SHP77 (cell line): ENCODE measurements at regions not wholly inside any gene's neighbourhood (a gene's known extent, or its start where the extent isn't known, plus 50 kb on each side); places are given as distances from the start of the nearest gene placed in this dataset.
"Not testable (repeated sequence)": the region's sequence is repeated elsewhere in the genome, so short reads cannot be mapped to it uniquely, and the experiment has no call there.

ENCODE experiments used
- DNase-seq, 2 experiments: peaks; one replicate each; lab custom pipeline; 2025; lab: John Stamatoyannopoulos, UW

GRCh38 chr5:124027441-124027840, 515.5 kb downstream of the CSNK1G3 start:
- DNase-seq: no peak

DNA sequence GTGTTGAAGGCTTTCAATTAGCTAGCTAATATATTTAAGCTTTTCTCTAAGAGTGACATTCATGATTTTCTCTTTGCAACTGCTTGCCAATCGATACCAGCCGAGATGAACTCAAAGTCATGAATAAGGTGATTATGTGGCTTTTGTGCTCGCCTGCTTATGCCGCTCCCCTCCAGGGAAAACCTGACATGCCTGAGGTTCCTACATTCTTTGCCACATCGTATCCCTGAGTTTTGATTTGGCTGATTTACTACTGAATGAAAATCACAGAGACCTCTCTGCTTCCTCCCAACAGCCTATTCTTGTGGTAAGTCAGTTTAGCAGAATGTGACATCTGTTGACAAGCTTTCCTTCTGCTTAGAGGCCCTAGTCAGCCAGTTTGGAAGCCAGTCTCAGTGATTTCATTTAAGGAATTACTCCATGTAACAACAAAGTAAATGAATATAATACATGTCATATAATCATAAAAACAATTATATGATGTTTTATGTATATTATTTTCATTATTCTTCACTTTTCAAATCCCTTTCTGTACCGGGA, 513.4 kb downstream of the CSNK1G3 start:
- DNase-seq: no peak

- no peak for DNase-seq
Observed at GRCh38 chr5:124022966-124023365, 511.0 kb downstream of the CSNK1G3 start.

GRCh38 chr5:124021776-124022175, 509.8 kb downstream of the CSNK1G3 start:
- no peak for DNase-seq

DNA sequence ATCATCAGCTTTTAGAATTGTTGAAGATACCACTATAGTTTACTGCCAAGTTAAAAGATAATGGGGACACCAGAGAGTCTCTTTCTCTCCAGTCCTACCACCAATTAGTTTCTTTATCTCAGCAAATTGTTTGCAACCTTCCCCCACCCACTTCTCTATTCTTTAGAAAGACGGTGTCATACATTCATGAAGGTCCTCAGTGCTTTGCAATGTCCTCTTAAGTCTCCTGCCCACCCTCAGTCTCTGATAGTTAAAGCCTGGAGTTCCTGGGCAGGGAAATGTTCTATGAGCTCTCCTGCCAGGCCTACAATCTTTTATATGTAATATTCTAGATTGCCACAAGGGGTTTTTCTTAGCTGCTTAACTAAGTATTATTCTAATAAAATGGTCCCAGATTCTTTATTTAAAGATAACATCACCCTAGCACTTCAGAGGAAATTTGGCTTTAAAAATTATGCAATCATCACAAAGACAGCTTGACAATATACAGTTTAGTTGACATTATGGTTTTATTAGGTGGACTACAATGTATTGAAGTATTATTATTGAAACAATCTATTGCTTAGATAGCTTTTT, 509.2 kb downstream of the CSNK1G3 start:
- DNase-seq: no peak

- DNase-seq: not testable (repeated sequence)
Observed at GRCh38 chr5:124017321-124017720, 505.3 kb downstream of the CSNK1G3 start.

- no peak for DNase-seq
Observed at GRCh38 chr5:124007675-124008398, 495.9 kb downstream of the CSNK1G3 start.

DNA sequence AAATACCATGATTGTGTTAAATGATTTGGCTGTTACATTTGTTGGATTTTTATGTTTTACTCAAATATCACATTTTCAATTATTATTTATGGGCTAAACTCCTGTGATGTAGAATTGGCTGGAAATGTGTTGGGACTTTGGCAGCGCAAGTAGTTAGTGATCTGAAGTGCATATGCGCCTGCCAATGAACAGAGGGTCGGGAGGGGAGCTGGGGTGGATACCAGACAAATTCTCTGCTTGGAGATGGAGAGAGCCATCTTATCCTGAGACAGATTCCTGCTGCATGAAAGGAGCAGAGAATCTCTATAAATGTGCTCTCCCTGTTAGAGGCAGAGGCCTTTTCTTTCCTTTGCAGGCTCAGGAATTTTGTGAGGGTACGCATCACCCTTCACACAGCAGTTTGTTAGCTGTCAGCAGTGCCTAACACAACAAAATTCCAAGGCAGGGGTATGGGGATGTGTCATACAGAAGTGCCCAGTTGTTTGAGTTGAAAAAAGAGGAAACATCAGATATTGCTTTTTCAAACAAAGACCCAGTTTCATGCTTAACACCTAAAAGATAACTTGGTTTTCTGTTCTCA, 489.1 kb downstream of the CSNK1G3 start:
- no peak for DNase-seq

DNA sequence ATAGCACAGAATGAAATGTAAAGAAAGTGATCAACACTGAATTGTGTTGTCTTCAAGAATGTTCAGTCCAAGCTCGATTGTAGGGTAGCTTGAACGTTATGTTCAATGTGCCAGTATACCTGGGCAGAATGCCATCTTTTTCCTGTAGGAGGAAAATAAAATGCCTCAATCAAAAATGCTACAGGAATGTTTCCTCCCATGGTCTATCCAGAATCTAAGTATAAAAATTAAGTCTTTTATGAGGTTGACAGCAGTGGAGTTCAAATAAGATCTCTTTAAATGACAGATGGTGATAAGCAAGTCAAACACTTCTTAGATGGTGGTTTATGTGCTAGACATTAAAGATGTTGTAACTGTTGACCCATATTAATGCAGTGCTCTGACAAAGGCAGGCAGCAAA, 488.6 kb downstream of the CSNK1G3 start:
- no peak for DNase-seq

DNA sequence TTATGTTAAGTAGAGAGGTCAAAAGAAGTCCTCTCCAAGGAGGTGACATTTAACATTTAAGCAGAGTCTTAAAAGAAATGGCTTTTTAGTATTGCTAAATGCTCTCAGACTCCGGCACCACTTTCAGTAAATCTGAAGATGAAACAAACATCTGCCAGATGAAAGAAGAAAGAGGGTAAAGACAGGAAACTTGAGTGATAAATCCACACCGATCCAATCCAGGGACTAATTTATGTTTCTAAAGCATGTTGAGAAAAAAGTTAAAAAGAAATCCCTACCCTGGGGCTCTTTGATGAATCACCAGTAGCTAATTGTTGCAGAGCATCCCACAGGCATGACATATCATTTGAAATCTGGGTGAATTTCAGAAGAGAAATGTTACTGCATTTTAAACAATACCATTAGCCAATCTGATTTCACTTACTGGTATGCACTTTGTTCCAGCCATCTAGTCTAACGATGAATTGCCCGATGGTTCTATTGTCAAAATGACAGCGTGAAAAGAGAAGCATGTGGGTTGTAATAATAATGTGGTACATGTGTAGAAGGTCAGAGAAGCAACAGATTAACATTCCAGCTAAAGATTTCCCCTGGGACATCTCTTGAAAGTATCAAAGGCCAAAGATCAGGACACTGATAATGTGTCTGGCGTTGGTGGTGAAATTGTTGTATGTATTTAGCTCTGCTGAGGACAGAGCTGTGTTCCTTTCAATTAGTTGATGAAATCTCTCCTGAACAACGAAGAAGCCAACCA, 485.7 kb downstream of the CSNK1G3 start:
- DNase-seq: no peak

DNA sequence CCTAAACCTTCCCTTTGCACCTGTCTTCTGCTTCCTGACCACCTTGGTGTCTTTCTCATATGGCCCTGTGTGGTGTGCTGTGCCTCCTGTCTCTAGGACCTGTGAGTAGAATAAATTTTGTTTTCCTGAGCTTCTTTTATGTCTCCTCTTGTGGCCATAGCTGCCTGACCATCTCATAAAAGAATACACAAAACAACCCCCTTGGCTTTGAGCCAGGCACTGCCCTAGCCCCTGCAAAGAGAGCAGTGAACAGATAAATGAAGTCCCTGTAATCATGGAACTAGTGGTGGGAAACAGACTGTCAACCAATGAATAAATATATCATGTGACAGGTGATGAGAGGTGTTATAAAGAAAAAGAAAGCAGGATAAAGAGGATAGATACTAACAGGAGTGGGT, 485.1 kb downstream of the CSNK1G3 start:
- DNase-seq: no peak

DNA sequence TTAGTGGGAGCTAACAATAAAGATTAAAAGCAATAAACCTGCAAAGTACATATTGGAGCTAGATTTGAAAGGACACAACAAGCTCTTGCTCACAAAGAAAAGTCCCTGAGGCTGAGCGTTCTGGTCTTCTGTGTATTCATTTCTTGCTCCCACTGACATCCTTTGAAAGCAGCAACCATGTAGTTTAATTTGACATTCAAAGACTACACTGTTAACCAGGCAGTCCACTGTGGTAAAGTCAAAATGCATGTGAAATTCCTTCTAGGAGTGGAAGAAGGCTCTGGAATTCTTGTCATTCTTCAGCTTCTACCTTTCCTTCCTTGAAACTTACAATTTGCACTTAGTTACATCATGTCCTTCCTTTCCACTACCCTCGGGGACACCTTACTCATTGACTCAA, 480.7 kb downstream of the CSNK1G3 start:
- DNase-seq: no peak

- no peak for DNase-seq
Observed at GRCh38 chr5:123987956-123988355, 476.0 kb downstream of the CSNK1G3 start.

GRCh38 chr5:123976379-123977033, 464.5 kb downstream of the CSNK1G3 start:
- DNase-seq: no peak

GRCh38 chr5:123975521-123975920, 463.5 kb downstream of the CSNK1G3 start:
- not testable (repeated sequence) for DNase-seq

DNA sequence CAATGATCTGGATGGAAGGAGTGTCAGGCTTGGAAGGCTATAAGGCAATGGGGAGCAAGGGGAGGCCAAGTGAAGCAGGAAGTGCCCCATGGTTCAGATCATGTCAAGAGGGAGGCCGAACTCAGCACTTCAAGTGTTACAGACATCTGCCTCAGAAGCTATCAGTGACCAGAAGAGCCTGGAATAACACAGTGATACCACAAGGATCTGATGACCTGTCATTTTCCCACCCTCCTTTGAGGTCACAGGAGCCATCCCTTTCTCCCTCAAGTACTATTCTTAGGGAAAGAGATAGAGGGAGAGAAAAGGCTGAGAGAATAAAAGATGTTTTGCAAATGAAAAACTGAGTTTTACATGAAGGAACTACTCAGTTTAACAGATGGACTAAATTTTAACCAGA, 454.8 kb downstream of the CSNK1G3 start:
- no peak for DNase-seq

DNA sequence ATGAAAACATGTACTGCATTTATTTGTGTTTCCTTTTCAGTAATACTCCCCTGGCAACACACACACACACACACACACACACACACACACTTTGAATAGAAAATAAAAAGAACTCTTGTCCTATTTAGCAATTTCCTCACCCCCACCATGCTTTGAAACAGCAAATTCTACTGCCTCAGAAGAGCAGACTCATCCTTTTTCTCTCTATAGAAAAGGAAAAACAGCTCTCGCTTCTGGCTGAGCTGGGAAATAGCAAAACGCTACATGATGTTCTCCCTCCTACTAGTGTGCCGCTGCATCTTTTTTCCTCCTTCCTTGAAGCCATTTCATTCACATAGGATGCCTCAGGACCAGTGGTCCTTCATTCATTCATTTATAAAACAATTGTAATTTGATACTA, 453.6 kb downstream of the CSNK1G3 start:
- no peak for DNase-seq

- DNase-seq: no peak
Observed at GRCh38 chr5:123964884-123965283, 452.9 kb downstream of the CSNK1G3 start.

DNA sequence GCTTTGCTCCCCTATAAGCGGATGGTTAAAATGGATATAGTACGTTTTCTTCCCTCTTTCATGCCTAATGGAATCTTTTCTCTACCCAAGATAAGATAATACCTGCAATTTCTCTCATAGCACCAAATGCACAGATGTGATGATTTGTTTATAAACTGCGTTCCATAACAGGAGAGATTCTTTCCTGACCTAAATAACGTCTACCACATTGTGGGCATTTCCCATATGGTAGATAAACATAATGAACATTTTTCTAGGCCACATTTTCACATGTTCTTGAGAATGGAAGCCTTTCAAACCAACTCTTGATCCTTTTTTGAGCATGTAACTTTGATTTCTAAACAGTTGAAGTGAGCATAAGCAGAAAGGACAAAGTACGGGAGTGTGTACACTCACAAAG, 448.5 kb downstream of the CSNK1G3 start:
- no peak for DNase-seq

GRCh38 chr5:123951582-123951977, 439.6 kb downstream of the CSNK1G3 start:
- no peak for DNase-seq

- DNase-seq: no peak
Observed at GRCh38 chr5:123950701-123951581, 439.0 kb downstream of the CSNK1G3 start.
